ENCODE measurements at regions not wholly inside any gene's neighbourhood (a gene's known extent, or its start where the extent isn't known, plus 50 kb on each side); places are given as distances from the start of the nearest gene placed in this dataset.
"Not testable (repeated sequence)": the region's sequence is repeated elsewhere in the genome, so short reads cannot be mapped to it uniquely, and the experiment has no call there.

DNA sequence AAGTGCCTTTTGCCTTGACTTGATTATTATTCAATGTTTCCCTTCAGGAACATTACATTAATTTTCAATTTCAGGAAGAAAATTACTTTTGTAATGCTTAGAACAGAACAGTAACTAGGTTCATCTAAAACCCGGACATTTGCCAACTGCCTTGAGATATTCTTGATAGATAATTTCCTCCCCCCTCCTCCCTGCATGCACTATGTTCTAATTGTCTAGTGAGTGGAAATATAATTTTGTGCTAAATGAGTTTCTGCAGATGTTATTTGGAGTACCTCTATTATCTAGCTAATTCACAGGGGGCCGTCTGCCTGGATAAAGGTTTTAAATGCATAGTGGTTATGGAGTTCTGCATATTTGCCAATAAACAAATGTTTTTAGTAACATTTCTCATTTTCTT lies 200.3 kb upstream of the SLC39A10 start:
- no peak for DNase-seq

DNA sequence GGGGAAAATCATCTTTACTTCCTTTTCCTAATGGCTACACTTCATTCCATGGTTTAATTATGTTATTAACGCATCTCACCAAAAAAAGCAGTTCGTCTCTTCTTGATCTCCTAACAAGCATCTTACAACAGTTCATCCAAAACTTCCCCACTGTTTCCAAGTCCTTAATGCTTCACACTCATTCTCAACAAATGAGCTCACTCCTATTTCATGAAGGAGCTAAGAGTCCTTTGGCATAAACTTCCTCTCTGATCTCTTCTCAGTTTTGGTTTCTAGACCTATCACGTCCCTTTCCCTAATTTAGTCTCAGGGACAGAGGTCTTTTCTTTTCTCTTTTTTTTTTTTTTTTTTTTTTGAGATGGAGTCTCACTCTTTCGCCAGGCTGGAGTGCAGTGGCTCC lies 205.9 kb upstream of the SLC39A10 start:
- no peak for DNase-seq

GRCh38 chr2:195450552-195451113 lies 206.4 kb upstream of the SLC39A10 start:
- no peak for DNase-seq

DNA sequence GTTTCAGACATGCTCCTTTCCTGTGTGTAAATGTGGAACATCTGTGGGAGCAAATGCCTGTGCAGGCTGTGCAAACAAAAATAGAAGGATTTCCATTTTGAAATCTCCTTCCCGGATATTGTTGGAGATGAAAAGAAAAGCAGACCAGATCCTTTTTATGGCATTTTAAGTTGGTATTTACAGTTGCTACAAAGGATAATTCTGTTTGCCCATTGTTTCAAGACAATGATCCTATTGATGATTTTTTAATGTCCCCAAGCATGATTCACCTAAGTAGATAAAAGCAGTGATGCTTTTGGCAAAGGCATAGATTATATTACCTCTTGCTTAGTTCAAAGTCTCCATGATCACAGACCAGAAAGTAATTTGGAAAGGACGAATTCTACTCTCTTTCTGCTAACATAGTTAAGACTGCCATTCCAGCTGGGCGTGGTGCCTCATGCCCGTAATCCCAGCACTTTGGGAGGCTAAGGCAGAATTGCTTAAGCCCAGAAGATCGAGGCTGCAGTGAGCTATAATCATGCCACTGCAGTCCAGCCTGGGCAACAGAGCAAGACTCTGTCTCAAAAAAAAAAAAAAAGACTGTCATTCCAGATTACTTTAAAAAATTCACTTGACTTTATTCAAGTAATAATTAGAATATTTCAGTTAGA lies 209.6 kb upstream of the SLC39A10 start:
- DNase-seq, result no peak

- no peak for DNase-seq
Observed at GRCh38 chr2:195445639-195446038, 211.4 kb upstream of the SLC39A10 start.

- no peak for DNase-seq
Observed at GRCh38 chr2:195443926-195444325, 213.1 kb upstream of the SLC39A10 start.

GRCh38 chr2:195442458-195443175 lies 214.4 kb upstream of the SLC39A10 start:
- no peak for DNase-seq

DNA sequence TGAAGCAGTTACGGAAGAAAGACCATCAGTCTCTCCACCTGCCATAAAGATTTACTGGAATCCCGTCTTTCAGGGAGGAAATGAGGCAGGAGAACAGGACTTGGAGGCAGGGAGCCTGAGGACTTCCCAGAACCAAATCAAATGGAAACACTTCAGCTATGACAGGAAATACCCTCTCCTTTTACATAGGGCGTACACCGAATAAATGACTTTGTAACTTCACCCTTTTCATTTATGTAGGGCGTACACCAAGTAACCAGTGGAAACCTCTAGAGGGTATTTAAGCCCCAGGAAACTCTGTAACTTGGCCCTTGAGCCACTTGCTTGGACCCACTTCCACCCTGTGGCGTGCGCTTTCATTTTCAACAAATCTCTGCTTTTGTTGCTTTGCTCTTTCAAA lies 218.3 kb upstream of the SLC39A10 start:
- DNase-seq, result no peak

DNA sequence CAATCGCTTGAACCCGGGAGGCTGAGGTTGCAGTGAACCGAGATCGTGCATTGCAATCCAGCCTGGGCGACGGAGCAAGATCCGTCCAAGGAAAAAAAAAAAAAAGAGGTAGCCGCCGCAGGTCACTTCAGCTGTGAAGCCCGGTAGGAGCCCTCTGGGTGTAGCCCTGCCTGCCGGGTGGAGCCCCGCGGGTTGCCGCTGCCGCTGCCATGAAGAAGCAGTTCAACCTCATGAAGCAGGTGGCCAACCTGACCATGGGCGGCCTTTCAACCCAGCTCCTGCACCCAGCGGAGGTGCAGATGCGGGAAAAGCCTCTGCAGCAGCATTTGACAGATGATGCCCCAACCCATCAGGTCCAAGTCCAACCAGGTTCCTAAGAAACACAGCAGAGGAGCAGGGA lies 219.5 kb upstream of the SLC39A10 start:
- DNase-seq, result no peak

- DNase-seq, result no peak
Observed at GRCh38 chr2:195434346-195434745, 222.7 kb upstream of the SLC39A10 start.

DNA sequence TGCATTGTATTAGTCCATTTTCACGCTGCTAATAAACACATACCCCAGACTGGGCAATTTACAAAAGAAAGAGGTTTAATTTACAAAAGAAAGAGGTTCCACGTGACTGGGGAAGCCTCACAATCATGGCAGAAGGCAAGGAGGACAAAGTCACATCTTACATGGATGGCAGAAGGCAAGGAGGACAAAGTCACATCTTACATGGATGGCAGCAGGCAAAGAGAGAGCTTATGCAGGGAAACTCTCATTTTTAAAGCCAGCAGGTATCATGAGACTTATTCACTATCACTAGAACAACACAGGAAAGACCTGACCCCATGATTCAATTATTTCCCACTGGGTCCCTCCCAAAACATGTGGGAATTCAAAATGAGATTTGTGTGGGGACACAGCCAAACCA lies 223.3 kb upstream of the SLC39A10 start:
- DNase-seq, result not testable (repeated sequence)

GRCh38 chr2:195428673-195429072 lies 228.4 kb upstream of the SLC39A10 start:
- DNase-seq, result no peak

- no peak for DNase-seq
Observed at GRCh38 chr2:195425328-195425727, 231.7 kb upstream of the SLC39A10 start.

DNA sequence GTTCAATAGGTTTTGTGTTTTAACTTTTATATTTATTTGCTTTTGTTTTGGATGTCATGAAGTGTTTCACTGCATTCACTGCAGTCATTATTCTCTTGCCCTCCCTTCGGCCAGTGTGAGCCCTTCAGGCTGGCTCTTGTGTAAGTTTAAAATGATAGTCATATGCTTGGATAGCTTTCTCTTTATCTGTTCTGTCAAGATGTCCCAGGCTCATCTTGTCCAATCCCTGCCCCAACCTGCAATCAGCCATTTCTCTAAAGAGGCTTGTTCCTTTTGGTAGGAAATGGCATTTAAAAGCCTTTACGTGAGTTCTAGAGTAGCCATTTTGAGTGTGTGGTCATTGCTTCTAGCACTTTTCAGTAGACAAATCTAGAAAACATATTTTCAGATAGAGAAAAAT lies 238.0 kb upstream of the SLC39A10 start:
- DNase-seq, result no peak

DNA sequence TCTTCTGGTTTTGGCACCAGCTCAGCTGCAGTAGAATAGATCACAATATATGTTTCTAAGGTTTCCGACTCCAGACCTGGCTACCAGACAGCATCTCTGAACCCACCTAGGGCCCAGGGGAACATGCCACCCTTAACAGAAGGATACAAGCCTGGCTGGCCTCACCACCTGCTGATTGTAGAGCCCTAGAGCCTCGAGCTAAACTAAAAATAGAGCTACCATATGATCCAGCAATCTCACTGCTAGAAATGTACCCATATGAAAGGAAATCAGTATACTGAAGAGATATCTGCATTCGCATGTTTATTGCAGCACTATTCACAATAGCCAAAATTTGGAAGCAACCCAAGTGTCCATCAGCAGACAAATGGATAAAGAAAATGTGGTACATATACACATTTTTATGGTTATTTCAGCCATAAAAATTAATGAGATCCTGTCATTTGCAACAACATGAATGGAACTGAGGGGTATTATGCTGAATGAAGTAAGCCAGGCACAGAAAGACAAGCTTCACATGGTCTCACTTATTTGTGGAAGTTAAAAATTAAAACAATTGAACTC lies 242.4 kb upstream of the SLC39A10 start:
- no peak for DNase-seq

- no peak for DNase-seq
Observed at GRCh38 chr2:195413944-195414343, 243.1 kb upstream of the SLC39A10 start.

- no peak for DNase-seq
Observed at GRCh38 chr2:195413422-195413821, 243.6 kb upstream of the SLC39A10 start.

- DNase-seq, result no peak
Observed at GRCh38 chr2:195411219-195411687, 245.8 kb upstream of the SLC39A10 start.

GRCh38 chr2:195410074-195410671 lies 246.9 kb upstream of the SLC39A10 start:
- DNase-seq, result no peak

DNA sequence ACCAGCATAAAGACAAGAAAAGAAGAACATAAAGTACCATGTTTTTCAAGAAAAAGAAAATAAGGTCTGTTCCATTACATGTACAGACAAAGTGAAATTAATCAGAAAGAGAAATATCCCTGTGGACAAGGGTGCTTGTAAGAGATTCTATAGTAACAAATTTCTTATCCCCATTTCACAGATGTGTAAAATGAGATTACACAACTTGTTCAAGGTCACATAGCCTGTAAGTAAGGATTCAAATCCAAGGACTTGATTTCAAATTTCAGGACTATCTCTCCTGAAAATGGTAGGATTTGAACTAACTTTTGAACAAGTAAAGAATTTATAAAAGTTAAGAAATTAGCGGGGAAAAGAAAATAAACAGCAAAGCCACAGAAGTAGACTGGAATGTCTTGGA lies 248.2 kb upstream of the SLC39A10 start:
- no peak for DNase-seq

DNA sequence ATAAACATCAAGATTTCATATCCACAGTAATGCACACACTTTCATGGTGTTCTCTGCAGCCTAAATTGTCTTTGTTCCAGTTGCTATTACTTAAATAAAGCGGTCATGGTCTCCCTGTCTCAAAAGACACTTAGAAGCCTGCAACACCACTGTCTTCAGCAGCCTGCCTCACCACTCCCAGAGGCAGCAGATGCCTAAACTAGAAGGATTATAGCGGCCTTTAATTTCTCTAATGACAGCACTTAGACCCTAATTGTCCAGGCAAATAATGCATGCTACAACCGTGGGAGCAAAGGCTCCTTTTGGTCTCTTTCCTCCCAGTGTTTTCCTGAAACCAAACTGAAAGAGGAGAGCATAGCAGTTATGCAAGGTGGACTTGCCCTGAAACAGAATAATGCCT lies 248.8 kb upstream of the SLC39A10 start:
- DNase-seq, result peak; percentile 74

DNA sequence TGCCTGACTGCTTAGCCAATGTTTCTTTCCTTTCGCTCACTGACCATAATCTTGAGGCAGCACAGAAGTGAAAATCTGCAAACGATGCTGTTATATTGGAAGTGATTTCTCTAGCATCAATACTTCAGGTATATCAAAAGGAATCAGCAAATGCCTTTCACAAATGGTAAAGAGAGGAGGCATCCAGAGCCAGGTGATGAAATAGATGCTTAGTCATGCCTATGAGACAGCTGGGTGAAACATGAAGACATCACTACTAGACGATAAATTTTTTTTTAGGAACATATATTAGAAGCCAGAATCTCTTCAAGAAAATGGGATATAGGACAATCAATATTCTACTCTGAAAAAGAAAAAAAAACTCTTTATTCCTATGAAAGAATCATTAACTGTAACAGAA lies 249.2 kb upstream of the SLC39A10 start:
- DNase-seq, result no peak

GRCh38 chr2:195406886-195407603 lies 250.0 kb upstream of the SLC39A10 start:
- no peak for DNase-seq
